ENCODE measurements at regions not wholly inside any gene's neighbourhood (a gene's known extent, or its start where the extent isn't known, plus 50 kb on each side); places are given as distances from the start of the nearest gene placed in this dataset.
"Not testable (repeated sequence)": the region's sequence is repeated elsewhere in the genome, so short reads cannot be mapped to it uniquely, and the experiment has no call there.

DNA sequence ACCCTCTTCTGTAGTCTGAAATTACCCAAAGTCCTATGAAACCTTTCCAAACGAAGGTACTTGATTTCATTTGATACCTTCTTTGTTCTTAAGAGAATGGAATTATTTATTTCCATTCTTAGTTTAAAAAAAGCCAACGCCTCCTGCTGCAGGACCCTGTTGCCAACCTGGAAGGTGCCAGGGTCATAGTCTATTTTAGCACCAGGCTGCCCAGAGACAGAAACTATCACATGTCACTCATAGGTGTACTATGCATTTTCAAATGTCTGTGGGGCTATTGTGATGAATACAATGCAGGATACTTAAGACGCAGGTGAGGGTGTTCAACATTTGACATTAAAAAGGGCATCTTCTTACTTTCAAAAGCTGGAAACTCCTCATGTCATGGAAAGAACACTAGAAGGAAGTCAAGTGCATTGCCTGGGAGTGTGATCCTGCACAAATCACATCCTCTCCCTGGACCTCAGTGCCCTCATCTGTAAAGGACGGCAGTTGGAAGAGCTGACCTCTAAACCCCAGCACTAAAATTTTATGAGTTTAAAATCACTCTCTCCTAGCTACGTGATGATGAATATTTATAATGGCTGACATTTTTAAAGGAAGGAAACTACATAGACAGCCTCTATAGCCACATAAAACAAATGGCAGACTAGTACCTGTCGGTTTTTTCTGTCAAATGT, 107.3 kb upstream of the SYT6 start:
- DNase-seq, result no peak

DNA sequence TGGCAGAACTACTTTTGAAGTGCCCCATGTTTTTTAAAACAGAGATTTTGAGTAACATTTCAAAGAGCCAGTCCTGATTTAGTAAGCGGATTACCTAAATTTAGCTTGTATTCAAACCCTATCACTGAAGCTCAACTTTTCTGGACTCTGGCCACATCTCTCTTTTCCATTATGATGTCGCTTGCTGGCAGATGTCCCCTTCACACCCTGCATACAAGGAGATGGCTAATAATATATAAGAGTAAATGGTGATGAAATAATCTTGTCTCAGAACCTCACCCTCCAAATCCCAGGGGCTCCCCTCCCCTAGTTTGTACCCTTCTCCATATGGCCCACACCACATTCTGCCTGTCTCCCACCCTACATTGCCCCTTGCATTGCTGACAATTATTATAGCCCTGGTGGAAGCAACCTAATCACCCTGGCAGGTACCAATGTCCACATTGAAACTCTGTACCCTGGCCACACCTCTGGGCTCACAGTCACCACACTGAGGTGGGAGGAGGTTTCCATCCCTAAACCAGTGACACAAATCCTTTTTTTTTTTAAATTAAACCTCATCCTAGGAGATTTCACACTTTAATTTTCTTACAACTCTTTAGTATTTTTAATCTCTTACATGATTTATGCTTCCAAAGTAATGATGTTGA, 106.0 kb upstream of the SYT6 start:
- no peak for DNase-seq

DNA sequence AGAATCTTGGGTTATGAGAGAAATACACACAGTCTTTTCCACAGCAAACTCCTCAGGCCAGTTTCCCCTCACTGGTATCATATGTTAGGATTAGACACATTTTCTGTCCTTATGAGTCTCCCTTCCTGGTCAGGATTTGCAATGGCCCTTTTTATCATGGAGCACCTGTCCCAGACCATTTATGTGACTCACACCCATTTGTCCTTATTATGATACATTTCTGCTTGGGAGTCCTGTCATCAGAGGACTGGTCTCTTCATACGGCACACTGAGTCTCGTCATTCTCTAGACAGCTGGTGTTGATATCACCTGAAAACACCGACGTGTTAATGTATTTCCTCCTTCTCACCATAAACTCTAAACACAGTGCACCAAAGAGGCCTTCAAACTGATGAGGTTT, 105.0 kb upstream of the SYT6 start:
- DNase-seq, result no peak

DNA sequence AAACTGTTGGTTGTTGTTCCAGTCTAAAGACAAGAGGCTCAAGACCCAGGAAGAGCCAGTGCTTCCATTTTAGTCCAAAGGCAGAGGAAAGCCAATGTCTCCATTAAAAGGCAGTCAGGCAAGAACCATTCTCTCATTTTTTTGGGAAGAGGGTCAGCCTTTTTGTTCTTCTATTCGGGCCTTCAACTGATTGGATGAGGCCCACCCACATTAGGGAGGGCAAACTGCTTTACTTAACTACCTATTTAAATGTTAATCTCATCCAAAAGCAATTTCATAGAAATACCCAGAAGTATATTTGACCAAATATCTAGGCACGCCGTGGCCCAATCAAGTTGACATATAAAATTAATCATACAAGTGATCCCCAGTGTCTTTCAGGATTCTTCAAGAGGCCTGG, 104.4 kb upstream of the SYT6 start:
- no peak for DNase-seq

DNA sequence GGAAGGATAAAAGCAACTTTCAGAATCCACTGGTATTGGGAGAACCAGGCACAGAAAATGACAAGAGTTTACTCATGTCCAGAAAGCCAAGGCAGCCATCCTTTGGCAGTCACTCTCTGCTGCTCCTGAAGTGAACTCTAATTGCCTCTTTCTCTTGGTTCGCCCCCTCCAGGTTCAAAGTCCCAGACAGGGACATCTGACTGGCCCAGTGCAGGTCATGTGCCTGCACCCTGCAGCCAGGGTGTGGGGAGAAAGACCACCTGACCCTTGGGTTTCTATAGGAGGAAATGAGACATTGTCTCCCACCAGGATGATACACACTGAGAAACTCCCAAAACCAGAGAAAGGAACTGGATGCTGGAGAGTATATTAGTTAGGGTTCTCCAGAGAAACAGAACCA, 103.9 kb upstream of the SYT6 start:
- DNase-seq, result no peak

DNA sequence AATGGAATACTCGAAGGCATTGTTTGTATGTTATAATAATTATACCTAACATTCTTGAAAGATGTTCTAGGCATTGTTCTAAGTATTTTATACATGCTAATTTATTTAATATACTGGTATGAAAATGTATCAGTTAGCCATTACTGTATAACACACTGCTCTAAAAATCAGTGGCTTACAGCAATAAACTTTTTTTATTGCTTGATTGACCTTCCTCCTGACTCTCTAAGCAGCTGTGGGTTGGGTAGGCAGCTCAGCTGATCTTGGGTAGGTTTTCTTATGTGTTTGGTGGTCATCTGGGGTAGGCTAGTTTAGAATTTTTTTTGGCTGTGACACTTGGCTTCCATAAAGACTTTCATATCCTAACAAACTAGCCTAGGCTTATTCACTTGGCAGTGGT, 100.2 kb upstream of the SYT6 start:
- DNase-seq, result no peak

DNA sequence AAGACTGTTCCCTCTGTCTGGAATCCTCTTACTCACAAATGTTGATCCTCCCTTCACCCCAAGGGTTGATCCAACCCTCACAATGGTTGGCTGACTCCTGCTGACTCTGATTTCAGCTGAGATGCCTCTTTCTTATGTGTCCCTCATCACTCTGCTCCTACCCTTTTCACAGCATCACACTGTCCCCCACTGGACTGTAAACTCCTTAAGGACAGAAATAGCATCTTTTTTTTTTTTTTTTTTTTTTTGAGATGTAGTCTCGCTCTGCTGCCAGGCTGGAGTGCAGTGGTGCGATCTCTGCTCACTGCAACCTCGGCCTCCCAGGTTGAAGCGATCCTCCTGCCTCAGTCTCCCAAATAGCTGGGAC, 97.9 kb upstream of the SYT6 start:
- no peak for DNase-seq

DNA sequence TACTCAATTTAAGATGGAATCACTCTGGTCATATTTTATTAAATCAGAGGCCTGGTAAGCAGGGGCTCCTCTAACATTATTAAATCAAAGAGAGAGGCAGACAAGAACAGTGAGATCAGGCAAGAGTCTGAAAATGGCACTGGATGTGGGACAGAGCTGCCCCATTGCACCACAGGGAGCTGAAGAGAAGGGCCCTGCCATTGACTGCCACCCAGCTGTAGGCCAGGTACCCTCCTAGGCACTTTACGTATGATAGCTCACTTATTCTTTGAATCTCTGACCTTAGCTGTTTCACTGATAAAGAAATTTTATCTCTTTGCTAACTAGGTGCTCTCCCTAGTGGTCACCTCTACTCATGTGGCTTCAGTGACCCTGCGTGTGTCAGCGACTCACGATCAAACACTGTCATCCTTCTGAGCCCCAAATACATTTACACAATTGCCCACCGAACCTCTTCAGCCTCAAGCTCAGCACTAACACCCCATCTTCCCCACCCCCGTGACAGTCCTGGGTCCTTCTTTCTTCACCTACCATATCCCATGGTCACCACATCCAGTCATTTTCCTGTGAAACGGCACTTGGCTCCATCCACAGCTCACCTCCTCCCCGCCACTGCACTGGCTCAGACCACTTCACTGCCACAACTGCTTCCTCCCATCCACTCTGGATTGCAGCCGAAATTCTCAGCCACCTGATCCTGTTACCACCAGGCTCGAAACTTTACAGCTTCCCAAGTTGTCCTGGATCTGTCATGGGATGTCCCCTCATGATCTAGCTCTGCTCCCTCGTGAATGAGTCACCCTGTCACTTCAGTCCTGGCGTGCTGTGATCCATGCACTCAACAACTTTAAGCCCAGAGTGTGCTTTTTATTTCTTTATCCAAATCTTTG, 97.3 kb upstream of the SYT6 start:
- DNase-seq, result no peak

DNA sequence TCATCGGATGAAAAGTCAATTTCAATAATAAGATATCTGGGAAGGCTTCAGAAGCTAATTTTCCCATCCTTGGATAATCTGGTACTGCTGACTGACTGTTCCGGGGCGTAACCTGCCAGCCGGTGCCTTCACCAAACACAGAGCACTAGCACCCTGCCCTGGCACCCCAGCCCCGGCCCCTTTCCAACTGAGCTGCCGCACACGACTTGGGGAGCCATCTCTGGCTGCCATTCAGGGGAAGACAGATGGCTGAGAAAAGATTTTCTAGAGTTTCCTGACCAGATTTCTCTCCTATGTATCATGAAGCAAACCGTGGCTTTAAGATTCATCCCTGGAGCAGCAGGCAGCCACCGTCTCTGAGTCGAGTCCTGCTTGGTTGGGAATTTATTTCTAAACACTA, 96.0 kb upstream of the SYT6 start:
- DNase-seq, result no peak

DNA sequence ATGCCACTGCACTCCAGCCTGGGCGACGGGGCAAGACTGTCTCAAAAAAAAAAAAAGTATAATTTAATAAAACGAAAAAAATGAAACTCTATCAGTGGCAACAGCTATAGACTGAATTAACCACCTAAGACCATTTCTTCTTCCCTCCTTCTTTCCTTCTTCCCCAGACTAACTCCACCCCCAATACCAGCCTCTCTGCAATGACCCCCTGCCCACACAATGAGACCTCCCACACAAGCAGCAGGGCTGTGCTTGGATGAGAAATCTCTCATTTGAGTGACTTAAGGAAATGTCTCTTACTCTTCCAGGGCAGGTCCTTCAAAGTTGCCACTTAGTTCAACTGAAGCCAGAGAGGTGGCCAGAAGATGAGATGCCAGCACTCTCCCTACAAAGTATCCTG, 94.5 kb upstream of the SYT6 start:
- no peak for DNase-seq

DNA sequence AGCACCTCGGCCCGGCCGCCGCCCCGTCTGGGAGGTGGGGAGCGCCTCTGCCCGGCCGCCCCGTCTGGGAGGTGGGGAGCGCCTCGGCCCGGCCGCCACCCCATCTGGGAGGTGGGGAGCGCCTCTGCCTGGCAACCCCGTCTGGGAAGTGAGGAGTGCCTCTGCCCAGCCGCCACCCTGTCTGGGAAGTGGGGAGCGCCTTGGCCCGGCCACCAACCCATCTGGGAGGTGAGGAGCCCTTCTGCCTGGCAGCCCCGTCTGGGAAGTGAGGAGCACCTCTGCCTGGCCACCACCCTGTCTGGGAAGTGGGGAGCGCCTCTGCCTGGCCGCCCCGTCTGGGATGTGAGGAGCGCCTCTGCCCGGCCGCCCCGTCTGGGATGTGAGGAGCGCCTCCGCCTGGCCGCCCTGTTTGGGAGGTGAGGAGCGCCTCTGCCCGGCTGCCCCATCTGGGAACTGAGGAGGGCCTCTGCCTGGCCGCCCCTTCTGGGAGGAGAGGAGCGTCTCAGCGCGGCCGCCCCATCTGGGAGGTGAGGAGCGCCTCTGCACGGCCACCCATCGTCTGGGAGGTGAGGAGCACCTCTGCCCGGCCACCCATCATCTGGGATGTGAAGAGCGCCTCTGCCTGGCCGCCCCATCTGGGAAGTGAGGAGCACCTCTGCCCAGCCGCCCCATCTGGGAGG, 89.0 kb upstream of the SYT6 start:
- DNase-seq, result not testable (repeated sequence)

DNA sequence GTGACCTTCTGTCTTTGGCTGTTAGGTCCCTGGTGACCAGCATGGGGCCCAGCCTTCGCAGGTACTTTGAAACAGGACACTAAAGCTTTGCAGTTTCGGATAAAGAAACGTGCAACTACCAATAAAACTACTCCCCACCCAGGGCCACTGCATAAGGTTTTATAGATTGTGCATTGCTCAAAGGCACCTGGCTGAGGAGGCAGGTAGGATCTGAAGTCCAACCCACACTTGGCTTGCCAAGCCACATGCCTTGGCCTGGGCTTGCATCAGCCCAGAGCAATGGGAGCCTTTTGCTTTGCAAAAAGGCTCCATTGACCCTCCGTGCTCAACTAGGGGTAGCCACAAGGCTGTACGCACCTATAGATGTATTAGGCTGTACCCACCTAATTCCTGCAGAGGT, 84.4 kb upstream of the SYT6 start:
- DNase-seq, result no peak

DNA sequence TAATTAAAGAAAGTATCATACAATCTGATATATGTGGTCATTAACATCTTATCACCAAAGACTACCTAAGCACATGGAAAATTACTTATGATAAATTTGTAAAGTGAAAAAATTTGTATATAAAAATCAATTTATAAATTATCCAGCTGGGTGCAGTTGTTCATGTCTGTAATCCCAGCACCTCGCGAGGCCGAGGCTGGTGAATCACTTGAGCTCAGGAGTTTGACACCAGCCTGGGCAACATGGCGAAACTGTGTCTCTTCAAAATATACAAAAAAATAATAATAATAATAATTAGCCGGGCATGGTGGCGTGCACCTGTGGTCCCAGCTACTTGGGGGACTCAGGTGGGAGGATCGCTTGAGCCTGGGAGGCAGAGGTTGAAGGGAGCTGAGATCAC, 82.8 kb upstream of the SYT6 start:
- no peak for DNase-seq

DNA sequence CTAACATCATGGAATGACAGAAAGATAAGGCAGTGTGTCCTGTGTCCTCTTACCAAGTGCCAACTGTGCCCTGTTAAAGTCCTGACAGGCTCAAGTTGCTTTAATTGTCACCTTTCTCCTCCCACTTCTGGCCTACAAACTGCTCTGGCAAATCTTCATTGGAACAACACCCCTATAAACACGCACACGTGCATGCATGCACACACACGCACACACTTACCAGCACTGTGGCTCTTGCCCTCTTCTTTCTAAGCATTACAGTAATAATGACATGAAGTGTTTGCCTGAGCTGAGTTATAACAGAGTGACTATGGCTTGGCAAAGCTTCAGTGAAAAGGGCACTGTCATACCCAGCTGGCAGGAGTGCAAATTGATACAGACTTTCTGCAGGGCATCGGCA, 82.3 kb upstream of the SYT6 start:
- no peak for DNase-seq

DNA sequence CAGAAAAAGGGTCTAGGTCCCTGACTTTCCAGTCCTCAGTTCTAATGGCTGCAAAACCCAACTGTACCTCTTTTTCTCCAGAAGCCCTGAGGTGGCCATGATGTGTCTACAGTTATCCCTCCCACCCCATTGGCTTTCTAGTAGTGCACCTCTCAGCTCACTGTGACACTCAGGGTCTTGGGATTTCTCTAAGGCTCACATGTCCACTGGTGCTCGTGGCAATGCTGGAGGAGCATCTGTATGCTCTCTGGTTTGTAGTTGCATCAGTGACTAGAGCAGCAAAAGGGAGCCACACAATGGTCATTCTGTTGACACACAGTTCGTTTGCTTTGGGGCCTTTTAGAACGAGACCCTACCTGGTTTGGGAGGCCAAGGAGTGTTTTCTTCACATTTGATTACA, 81.6 kb upstream of the SYT6 start:
- no peak for DNase-seq

DNA sequence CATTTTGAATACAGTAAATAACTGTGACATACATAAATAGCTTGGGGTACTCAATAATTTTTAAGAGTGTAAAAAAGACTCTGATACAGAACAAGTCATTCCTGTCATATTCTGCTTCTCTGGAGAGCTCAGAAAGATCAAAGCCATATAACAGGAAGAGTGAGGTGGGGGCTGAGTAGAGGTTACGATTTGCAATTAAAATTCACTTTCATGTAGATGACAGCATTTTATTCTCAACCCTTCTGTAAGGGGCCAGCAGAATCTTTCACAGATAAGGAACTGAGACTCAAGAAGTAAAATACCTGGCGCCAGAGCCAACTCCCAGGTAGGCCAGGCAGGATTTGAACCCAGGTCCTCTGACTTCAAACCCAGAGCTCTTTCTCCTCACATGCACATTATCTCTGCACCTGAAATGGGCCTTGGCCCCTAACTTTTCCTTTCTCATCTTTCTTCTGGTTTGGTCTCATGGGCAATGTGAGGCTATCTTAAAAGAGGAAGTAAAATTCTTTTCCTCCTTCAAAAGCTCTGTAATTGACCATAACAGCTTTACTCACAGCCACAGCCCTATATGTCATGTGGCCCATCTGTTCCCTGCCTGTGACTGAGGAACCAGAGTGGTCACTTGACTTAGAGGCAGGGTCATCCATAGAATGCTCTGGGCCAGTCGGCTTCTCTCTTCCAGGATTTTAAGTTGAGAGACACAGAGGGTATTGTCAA, 80.9 kb upstream of the SYT6 start:
- DNase-seq, result no peak

DNA sequence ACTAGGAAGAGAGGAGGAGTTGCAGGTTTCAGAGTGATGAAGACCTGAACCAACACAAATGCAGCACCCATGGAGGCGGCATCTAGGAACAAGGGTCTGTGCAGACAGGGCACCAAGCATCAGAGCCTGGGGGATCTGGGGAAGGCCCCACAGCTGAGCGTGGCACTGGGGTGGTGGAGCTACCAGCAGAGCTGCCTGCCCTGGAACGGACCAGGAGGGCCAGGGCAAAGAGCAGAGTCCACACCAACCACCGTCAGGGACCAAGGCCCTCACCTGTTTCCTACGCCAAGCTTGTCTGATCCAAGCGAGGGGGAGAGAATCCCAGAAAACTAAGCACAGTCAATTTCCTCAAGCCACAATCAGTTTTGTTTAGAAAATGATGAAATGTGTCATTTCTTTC, 79.0 kb upstream of the SYT6 start:
- no peak for DNase-seq

DNA sequence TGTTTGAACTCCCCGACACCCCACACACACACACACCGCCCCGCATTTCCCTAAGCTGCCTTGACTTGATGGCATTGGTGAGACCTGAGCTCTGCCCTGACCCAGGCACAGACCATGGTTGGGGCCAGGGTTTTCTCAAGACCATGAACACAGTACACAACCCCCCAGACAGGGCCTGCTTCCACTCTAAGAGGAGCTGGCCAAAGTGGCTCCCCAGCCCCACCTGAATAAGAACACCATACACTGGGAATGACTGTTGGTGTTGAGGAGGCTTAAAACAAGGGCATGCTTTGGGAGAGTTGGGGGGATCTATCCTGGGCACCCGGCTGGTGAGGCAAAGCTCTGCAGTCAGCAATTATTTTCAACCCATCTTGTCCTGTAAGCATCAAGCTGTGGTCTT, 77.6 kb upstream of the SYT6 start:
- DNase-seq, result no peak

DNA sequence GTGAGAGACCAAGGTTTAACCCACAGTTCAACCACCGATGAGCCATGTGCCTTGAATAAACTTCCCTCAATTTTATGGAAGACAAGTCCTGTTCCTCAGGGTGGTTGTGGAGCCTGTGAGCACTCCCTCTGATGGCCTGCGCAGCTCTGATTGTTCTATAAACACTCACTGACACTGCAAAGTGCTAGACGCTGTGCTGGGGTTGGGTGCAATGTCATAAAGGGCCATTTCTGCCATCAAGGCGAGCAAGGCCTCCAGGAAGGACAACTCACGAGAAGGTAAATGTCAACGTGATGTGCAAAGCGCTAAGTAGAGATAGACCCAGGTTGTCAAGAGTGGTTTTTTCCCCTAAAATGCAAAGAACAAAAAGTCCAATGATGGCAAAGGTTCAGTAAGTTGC, 75.7 kb upstream of the SYT6 start:
- no peak for DNase-seq

DNA sequence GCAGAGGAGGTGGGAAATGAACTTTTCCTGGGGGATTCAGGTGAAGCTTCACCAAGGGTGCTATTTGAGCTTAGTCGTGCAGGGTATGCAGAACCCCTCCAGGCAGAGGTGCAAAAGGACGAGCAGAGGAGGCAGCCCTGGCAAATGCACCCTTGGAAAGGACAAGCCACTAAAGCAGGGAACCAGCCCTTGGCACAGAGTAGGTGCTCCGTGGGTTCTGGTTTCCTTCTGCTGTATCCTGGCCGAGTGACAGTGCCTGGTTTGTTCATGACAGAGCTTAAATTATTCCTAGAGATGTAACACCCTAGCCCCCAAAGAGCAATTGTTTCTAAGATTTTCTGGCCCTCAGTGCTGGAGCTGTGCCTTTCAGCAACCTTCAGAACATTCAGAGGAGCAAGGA, 73.4 kb upstream of the SYT6 start:
- DNase-seq, result no peak

DNA sequence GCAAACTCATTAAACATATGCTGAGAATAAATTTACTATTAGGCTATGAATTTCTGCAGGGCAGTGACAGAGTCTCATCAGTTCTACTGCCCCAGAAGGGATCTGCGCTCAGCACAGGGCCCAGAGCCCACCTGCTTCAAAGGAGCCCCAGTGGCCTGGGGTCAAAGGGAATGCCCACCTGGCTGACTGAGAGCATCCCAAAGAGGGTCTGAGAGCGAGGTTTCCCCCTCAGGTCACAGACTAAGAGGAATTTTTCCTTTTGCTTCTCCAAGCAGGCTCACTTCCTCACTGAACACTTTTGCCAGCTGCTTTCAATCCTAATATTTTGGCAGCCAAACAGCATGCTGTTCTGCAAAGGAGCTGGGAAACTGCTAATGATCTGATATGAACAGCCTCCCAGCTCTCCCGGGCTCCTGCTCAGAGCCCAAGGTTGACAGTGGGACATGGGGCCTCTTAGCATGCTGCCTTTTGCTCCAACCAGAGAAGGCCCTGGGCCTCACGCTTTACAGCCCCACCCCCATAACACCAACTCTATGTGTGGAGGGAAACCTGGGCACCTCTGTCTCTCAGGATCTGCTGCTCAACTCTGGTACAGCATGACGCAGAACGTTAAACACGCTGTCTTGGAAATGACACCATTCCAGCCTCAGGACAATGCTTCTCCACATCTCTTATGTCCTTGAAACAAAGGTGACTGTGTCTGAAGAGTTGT, 70.7 kb upstream of the SYT6 start:
- DNase-seq, result no peak

DNA sequence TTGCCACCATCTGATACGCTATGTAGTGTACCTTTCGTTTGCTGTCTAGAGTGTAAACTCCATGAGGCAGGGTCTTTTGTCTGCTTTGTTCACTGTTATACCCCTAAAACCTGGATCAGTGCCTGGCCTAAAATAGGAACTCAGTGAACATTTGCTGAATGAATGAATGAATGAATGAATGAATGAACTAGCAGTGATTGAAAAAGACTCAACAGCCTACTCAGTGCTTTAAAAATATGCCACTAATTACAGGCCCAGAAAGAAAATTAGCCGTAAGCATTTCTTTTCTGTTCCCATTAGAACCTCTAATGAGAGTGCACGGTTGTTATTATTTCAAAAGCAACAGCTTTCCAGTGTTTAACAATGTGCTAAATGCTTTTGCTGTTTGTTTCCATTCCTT, 69.3 kb upstream of the SYT6 start:
- DNase-seq, result no peak
